C4-2B (cell line): ENCODE measurements at regions not wholly inside any gene's neighbourhood (a gene's known extent, or its start where the extent isn't known, plus 50 kb on each side); places are given as distances from the start of the nearest gene placed in this dataset.

Experiments
- H3K27ac ChIP-seq: fragments of 450-650 bp; 2 replicates; pipeline ENCODE4 v1.5.1; 2017
- CTCF ChIP-seq: fragments of 450-650 bp; conservative IDR thresholded peaks from 2 replicates; pipeline ENCODE4 v1.5.1; 2017; ENCODE audit warnings: mild to moderate bottlenecking
- ZFX ChIP-seq: fragments of 450-650 bp; IDR thresholded peaks from 2 replicates; pipeline ENCODE4 v1.6.1; 2017

- TF ChIP-seq ZFX (no peak), CTCF (no peak)
- peak overlapping the region; percentile 79 for H3K27ac ChIP-seq
Observed at GRCh38 chr4:108359986-108360681, 191.4 kb upstream of the LEF1 start.

DNA sequence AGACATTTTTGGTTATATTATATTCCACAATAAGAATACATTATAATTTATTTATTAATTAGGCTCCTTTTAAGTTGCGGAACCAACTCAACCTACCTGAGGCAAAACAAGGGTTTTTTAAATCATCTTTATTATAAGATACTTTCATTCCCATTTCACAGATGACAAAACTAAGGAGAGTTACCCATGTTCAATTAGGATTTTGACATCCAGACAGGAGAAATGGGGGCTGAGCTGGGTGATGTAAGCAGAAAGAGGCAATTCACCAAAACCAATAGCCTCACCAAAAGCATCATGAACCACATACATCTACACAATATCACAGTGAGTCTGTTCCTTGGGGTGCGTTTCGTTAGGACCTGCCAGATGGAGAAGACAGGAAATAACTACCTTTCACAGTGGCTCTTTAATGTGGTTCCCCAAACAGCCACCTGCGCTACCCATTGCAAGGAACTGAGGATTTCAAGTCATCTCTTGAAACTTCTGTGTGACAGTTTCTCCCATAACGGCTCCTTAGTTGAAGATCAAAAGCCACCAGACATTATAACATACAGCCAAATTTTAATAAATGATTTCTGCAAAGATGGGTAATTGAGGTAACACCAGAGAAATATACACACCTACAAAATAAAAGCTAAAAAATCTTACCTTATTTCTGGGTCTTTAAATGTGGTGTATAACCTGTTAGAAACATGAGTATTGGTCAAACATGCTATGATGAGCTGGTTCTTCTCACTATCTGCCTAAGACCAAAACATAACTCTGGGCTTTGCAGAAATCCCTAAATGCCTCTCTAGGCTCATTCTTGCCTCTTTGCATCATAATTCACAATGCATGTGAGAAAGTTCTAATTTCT is 190.6 kb upstream of the LEF1 start:
- no peak overlapping the region for H3K27ac ChIP-seq
- no peak for TF ChIP-seq ZFX
- no peak for TF ChIP-seq CTCF

- no peak for TF ChIP-seq ZFX
- no peak for TF ChIP-seq CTCF
- no peak overlapping the region for H3K27ac ChIP-seq
Observed at GRCh38 chr4:108355902-108356535, 187.3 kb upstream of the LEF1 start.

- TF ChIP-seq ZFX (no peak), CTCF (no peak)
- no peak overlapping the region for H3K27ac ChIP-seq
Observed at GRCh38 chr4:108355186-108355901, 186.6 kb upstream of the LEF1 start.

- no peak overlapping the region for H3K27ac ChIP-seq
Observed at GRCh38 chr4:108352664-108353308, 184.1 kb upstream of the LEF1 start.

DNA sequence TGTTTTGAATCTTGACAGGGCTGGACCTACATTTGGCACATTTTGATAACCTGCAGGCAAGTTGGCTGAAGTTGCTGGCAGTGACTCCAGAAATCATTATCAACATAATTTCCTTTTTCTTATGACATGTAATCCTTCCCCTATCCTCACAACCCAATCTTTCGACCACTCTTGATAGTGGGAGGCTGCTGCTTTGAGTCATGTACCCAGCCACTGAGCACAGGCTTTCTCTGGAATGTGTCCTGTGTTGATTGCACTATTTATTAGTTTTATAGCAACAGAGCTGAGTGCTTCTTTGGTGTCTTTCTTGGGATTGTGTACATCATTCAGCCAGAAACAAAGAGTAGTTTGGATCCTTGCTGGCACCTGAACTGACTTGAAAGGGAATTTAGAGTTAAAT is 183.1 kb upstream of the LEF1 start:
- no peak overlapping the region for H3K27ac ChIP-seq
- no peak for TF ChIP-seq ZFX
- no peak for TF ChIP-seq CTCF

More at GRCh38 chr4:108352664-108353308, 184.1 kb upstream of the LEF1 start:
- TF ChIP-seq ZFX (no peak), CTCF (no peak)
